ENCODE measurements at regions not wholly inside any gene's neighbourhood (a gene's known extent, or its start where the extent isn't known, plus 50 kb on each side); places are given as distances from the start of the nearest gene placed in this dataset.

GRCh38 chr11:45392591-45393091, 106.5 kb upstream of the SYT13 start:
- 83% methylated on average over 12 of the region's 12 CpGs for WGBS
- Histone ChIP-seq H3K4me3 (ENCODE audit: low read depth in 1 of 3, low read length in 3 of 3) (no peak overlapping the region), H3K27me3 (ENCODE audit: control insufficient read depth in 4 of 4, insufficient read depth in 4 of 4, low read length in 3 of 4) (no peaks in the 10 kb centered on the region), H3K9me3 (ENCODE audit: control insufficient read depth in 4 of 4, low read length in 3 of 4) (no peaks in the 10 kb centered on the region), H3K9ac (ENCODE audit: low read depth in 1 of 2, low read length in 2 of 2) (no peak overlapping the region), H3K27ac (ENCODE audit: low read depth in 1 of 2, low read length in 2 of 2) (no peak overlapping the region), H3K36me3 (ENCODE audit: control insufficient read depth in 4 of 4, insufficient read depth in 3 of 4, low read depth in 1 of 4, low read length in 3 of 4) (no peaks in the 10 kb centered on the region), H3K4me1 (ENCODE audit: control insufficient read depth in 4 of 4, insufficient read depth in 4 of 4, low read length in 3 of 4) (peaks cover 34 to 60% (median 55%) of the 10 kb centered on the region in 4 donors)
- DNase-seq (ENCODE audit: low spot score) = no peak
- TF ChIP-seq GABPA (IDR thresholded peaks at IDR 0.05 in 1 of 2, conservative IDR thresholded peaks at IDR 0.05 in 1 of 2) (no peak), RAD21 (IDR thresholded peaks at IDR 0.05) (no peak), CTCF (IDR thresholded peaks at IDR 0.05; ENCODE audit: low read depth, low read length, missing input control) (no peak), NR2F2 (IDR thresholded peaks at IDR 0.05) (no peak), SP1 (IDR thresholded peaks at IDR 0.05) (no peak), JUND (IDR thresholded peaks at IDR 0.05) (no peak), EGR1 (IDR thresholded peaks at IDR 0.05; ENCODE audit: low read depth in 2 of 2) (no peak), FOXA1 (IDR thresholded peaks at IDR 0.05) (no peak), TAF1 (conservative IDR thresholded peaks at IDR 0.05) (no peak), FOXA2 (IDR thresholded peaks at IDR 0.05) (no peak), HNF4A (conservative IDR thresholded peaks at IDR 0.05) (no peak)
- TF ChIP-seq, protein P1, sequence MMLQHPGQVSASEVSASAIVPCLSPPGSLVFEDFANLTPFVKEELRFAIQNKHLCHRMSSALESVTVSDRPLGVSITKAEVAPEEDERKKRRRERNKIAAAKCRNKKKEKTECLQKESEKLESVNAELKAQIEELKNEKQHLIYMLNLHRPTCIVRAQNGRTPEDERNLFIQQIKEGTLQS (IDR thresholded peaks at IDR 0.05) = no peak
- TF ChIP-seq, protein P2, sequence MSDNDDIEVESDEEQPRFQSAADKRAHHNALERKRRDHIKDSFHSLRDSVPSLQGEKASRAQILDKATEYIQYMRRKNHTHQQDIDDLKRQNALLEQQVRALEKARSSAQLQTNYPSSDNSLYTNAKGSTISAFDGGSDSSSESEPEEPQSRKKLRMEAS (IDR thresholded peaks at IDR 0.05) = no peak
- TF ChIP-seq, protein P3, sequence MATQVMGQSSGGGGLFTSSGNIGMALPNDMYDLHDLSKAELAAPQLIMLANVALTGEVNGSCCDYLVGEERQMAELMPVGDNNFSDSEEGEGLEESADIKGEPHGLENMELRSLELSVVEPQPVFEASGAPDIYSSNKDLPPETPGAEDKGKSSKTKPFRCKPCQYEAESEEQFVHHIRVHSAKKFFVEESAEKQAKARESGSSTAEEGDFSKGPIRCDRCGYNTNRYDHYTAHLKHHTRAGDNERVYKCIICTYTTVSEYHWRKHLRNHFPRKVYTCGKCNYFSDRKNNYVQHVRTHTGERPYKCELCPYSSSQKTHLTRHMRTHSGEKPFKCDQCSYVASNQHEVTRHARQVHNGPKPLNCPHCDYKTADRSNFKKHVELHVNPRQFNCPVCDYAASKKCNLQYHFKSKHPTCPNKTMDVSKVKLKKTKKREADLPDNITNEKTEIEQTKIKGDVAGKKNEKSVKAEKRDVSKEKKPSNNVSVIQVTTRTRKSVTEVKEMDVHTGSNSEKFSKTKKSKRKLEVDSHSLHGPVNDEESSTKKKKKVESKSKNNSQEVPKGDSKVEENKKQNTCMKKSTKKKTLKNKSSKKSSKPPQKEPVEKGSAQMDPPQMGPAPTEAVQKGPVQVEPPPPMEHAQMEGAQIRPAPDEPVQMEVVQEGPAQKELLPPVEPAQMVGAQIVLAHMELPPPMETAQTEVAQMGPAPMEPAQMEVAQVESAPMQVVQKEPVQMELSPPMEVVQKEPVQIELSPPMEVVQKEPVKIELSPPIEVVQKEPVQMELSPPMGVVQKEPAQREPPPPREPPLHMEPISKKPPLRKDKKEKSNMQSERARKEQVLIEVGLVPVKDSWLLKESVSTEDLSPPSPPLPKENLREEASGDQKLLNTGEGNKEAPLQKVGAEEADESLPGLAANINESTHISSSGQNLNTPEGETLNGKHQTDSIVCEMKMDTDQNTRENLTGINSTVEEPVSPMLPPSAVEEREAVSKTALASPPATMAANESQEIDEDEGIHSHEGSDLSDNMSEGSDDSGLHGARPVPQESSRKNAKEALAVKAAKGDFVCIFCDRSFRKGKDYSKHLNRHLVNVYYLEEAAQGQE (IDR thresholded peaks at IDR 0.05) = no peak

- Histone ChIP-seq H3K27ac (ENCODE audit: low read depth in 1 of 2, low read length in 2 of 2) (peak overlapping the region in 1 of 2 donors; percentile 29), H3K4me3 (ENCODE audit: low read depth in 1 of 3, low read length in 3 of 3) (no peak overlapping the region), H3K36me3 (ENCODE audit: control insufficient read depth in 4 of 4, insufficient read depth in 3 of 4, low read depth in 1 of 4, low read length in 3 of 4) (no peaks in the 10 kb centered on the region), H3K9ac (ENCODE audit: low read depth in 1 of 2, low read length in 2 of 2) (no peak overlapping the region), H3K9me3 (ENCODE audit: control insufficient read depth in 4 of 4, low read length in 3 of 4) (no peaks in the 10 kb centered on the region), H3K4me1 (ENCODE audit: control insufficient read depth in 4 of 4, insufficient read depth in 4 of 4, low read length in 3 of 4) (peaks cover 34 to 60% (median 55%) of the 10 kb centered on the region in 4 donors), H3K27me3 (ENCODE audit: control insufficient read depth in 4 of 4, insufficient read depth in 4 of 4, low read length in 3 of 4) (no peaks in the 10 kb centered on the region)
- no peak for TF ChIP-seq EGR1 (IDR thresholded peaks at IDR 0.05; ENCODE audit: low read depth in 2 of 2)
- TF ChIP-seq, protein P2 (IDR thresholded peaks at IDR 0.05) = no peak
- TF ChIP-seq RXRA (IDR thresholded peaks at IDR 0.05) = peak; percentile 11 to 58
- TF ChIP-seq, protein P1 (IDR thresholded peaks at IDR 0.05) = no peak
- no peak for DNase-seq (ENCODE audit: low spot score)
- WGBS = 49% methylated on average over 8 of the region's 8 CpGs
Observed at GRCh38 chr11:45392154-45392553, 106.0 kb upstream of the SYT13 start.

Data from liver (tissue), 8 donors.